ENCODE measurements at regions not wholly inside any gene's neighbourhood (a gene's known extent, or its start where the extent isn't known, plus 50 kb on each side); places are given as distances from the start of the nearest gene placed in this dataset.
"Not testable (repeated sequence)": the region's sequence is repeated elsewhere in the genome, so short reads cannot be mapped to it uniquely, and the experiment has no call there.

DNA sequence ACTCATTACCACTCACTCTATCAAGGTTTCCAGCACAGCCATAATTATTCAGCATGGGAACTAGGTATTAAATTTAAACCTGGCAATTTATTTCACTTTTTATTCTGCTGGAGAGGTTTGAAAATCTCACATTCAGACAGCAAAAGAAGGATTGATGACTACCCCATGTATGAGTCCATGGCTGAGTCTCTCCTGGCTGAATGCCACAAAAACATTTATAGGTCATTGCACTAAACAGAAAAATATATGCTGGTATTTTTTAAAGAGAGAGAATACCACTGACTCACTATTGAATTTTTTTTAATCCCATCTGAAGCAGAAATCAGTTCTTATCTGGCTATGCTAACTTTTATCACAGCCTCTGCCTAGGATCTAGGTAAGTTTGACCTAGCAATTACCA is 336.3 kb downstream of the PPP1R3A start:
- no peaks in the 10 kb centered on the region for H3K27me3 Mint-ChIP-seq (ENCODE audit: insufficient read depth, unreplicated experiment)
- no peak overlapping the region for H3K4me3 Mint-ChIP-seq (ENCODE audit: unreplicated experiment)
- CTCF ChIA-PET = no interaction called here
- TF ChIP-seq, protein P1, sequence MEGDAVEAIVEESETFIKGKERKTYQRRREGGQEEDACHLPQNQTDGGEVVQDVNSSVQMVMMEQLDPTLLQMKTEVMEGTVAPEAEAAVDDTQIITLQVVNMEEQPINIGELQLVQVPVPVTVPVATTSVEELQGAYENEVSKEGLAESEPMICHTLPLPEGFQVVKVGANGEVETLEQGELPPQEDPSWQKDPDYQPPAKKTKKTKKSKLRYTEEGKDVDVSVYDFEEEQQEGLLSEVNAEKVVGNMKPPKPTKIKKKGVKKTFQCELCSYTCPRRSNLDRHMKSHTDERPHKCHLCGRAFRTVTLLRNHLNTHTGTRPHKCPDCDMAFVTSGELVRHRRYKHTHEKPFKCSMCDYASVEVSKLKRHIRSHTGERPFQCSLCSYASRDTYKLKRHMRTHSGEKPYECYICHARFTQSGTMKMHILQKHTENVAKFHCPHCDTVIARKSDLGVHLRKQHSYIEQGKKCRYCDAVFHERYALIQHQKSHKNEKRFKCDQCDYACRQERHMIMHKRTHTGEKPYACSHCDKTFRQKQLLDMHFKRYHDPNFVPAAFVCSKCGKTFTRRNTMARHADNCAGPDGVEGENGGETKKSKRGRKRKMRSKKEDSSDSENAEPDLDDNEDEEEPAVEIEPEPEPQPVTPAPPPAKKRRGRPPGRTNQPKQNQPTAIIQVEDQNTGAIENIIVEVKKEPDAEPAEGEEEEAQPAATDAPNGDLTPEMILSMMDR (IDR thresholded peaks at IDR 0.05; ENCODE audit: unreplicated experiment) = no peak
- POLR2A ChIA-PET = no interaction called here
- intact Hi-C loops (cut with micrococcal nuclease) = no loop called here
- H3K4me1 Mint-ChIP-seq (ENCODE audit: insufficient read depth, unreplicated experiment) = peaks cover 7% of the 10 kb centered on the region
- BruUV-seq (replicated peaks) = no TSS peak
- peak; percentile 37 for DNase-seq (ENCODE audit: unreplicated experiment)
- H3K36me3 Mint-ChIP-seq (ENCODE audit: insufficient read depth, unreplicated experiment) = no peaks in the 10 kb centered on the region
- no peak overlapping the region for H3K27ac Mint-ChIP-seq (ENCODE audit: low read depth, unreplicated experiment)
- no peaks in the 10 kb centered on the region for H3K9me3 Mint-ChIP-seq (ENCODE audit: unreplicated experiment)

DNA sequence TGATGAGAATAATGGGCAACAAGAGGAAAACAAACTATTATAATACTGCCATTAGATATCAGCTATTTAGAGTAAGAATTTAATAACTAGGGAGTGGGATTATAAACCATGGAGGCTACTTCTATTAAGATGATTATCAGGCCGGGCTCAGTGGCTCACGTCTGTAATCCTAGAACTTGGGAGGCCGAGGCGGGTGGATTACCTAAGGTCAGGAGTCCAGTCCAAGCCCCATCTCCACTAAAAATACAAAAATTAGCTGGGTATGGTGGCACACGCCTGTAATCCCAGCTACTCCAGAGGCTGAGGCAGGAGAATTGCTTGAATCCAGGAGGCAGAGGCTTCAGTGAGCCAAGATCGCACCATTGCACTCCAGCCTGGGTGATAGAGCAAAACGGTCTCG is 355.6 kb downstream of the PPP1R3A start:
- intact Hi-C loops (cut with micrococcal nuclease); BruUV-seq (replicated peaks); H3K27ac Mint-ChIP-seq (ENCODE audit: low read depth, unreplicated experiment); H3K36me3 Mint-ChIP-seq (ENCODE audit: insufficient read depth, unreplicated experiment); DNase-seq (ENCODE audit: unreplicated experiment); H3K9me3 Mint-ChIP-seq (ENCODE audit: unreplicated experiment); POLR2A ChIA-PET; H3K4me3 Mint-ChIP-seq (ENCODE audit: unreplicated experiment); H3K27me3 Mint-ChIP-seq (ENCODE audit: insufficient read depth, unreplicated experiment): not testable (repeated sequence)
- H3K4me1 Mint-ChIP-seq (ENCODE audit: insufficient read depth, unreplicated experiment) = peaks cover 12% of the 10 kb centered on the region
- CTCF ChIA-PET = interaction anchor here (0.8 kb wide), 1 partner anchor 13 kb away, joined by 3 read pairs; no protein-coding TSS in a partner anchor

GRCh38 chr7:113562801-113563200 is 356.0 kb downstream of the PPP1R3A start:
- peaks cover 12% of the 10 kb centered on the region for H3K4me1 Mint-ChIP-seq (ENCODE audit: insufficient read depth, unreplicated experiment)
- H3K4me3 Mint-ChIP-seq (ENCODE audit: unreplicated experiment) = no peak overlapping the region
- no peaks in the 10 kb centered on the region for H3K27me3 Mint-ChIP-seq (ENCODE audit: insufficient read depth, unreplicated experiment)
- intact Hi-C loops (cut with micrococcal nuclease) = no loop called here
- ChIA-PET POLR2A (no interaction called here), CTCF (interaction anchor here (0.8 kb wide), 1 partner anchor 14 kb away, joined by 3 read pairs; no protein-coding TSS in a partner anchor)
- TF ChIP-seq, protein P1 (IDR thresholded peaks at IDR 0.05; ENCODE audit: unreplicated experiment) = no peak
- H3K9me3 Mint-ChIP-seq (ENCODE audit: unreplicated experiment) = no peaks in the 10 kb centered on the region
- BruUV-seq (replicated peaks) = no TSS peak
- DNase-seq (ENCODE audit: unreplicated experiment) = no peak
- no peaks in the 10 kb centered on the region for H3K36me3 Mint-ChIP-seq (ENCODE audit: insufficient read depth, unreplicated experiment)
- no peak overlapping the region for H3K27ac Mint-ChIP-seq (ENCODE audit: low read depth, unreplicated experiment)

- POLR2A ChIA-PET = no interaction called here
- no peak overlapping the region for H3K4me3 Mint-ChIP-seq (ENCODE audit: unreplicated experiment)
- H3K36me3 Mint-ChIP-seq (ENCODE audit: insufficient read depth, unreplicated experiment) = no peaks in the 10 kb centered on the region
Measured at GRCh38 chr7:113562242-113562641, 356.6 kb downstream of the PPP1R3A start.

More at GRCh38 chr7:113562242-113562641, 356.6 kb downstream of the PPP1R3A start:
- BruUV-seq (replicated peaks) = no TSS peak
- H3K4me1 Mint-ChIP-seq (ENCODE audit: insufficient read depth, unreplicated experiment) = peaks cover 12% of the 10 kb centered on the region
- H3K27me3 Mint-ChIP-seq (ENCODE audit: insufficient read depth, unreplicated experiment) = no peaks in the 10 kb centered on the region
- H3K27ac Mint-ChIP-seq (ENCODE audit: low read depth, unreplicated experiment) = no peak overlapping the region
- CTCF ChIA-PET = no interaction called here
- no peaks in the 10 kb centered on the region for H3K9me3 Mint-ChIP-seq (ENCODE audit: unreplicated experiment)
- intact Hi-C loops (cut with micrococcal nuclease) = no loop called here
- TF ChIP-seq, protein P1 (IDR thresholded peaks at IDR 0.05; ENCODE audit: unreplicated experiment) = no peak
- no peak for DNase-seq (ENCODE audit: unreplicated experiment)
